ENCODE measurements at regions not wholly inside any gene's neighbourhood (a gene's known extent, or its start where the extent isn't known, plus 50 kb on each side); places are given as distances from the start of the nearest gene placed in this dataset.

DNA sequence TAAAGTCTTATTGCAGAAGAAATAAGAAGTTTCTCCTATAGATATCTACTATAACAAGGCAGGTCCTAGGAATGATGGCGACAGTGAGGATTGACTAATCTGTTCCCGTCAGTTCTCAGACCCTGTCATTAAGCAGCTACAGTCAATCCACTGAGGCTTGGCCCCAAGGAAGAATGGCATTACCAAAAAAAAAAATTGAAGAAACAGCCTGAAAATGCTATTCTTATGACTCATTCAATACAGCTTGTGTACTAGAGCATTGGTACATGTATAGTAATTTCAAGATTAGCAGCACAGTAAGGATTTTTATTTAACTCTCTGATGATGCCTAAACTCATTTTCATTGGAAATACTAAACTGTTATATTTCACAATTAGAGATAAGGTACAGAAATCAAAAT, 1096.1 kb upstream of the NXPH2 start:
- H3K4me3 ChIP-seq (ENCODE audit: low read length): no peak overlapping the region
- TF ChIP-seq MXI1 (conservative IDR thresholded peaks at IDR 0.05; ENCODE audit: poor library complexity, severe bottlenecking) (no peak), REST (IDR thresholded peaks at IDR 0.05; ENCODE audit: borderline replicate concordance) (no peak), EP300 (conservative IDR thresholded peaks at IDR 0.05; ENCODE audit: poor library complexity, severe bottlenecking) (no peak), SMC3 (conservative IDR thresholded peaks at IDR 0.05; ENCODE audit: poor library complexity) (no peak), POLR2AphosphoS5 (IDR thresholded peaks at IDR 0.05) (no peak), EZH2 (IDR thresholded peaks at IDR 0.05; ENCODE audit: borderline replicate concordance, insufficient read depth, low read length, poor library complexity, severe bottlenecking) (no peak), TAF1 (IDR thresholded peaks at IDR 0.05; ENCODE audit: low read depth) (no peak), RAD21 (conservative IDR thresholded peaks at IDR 0.05) (no peak)
- TF ChIP-seq, protein P1, sequence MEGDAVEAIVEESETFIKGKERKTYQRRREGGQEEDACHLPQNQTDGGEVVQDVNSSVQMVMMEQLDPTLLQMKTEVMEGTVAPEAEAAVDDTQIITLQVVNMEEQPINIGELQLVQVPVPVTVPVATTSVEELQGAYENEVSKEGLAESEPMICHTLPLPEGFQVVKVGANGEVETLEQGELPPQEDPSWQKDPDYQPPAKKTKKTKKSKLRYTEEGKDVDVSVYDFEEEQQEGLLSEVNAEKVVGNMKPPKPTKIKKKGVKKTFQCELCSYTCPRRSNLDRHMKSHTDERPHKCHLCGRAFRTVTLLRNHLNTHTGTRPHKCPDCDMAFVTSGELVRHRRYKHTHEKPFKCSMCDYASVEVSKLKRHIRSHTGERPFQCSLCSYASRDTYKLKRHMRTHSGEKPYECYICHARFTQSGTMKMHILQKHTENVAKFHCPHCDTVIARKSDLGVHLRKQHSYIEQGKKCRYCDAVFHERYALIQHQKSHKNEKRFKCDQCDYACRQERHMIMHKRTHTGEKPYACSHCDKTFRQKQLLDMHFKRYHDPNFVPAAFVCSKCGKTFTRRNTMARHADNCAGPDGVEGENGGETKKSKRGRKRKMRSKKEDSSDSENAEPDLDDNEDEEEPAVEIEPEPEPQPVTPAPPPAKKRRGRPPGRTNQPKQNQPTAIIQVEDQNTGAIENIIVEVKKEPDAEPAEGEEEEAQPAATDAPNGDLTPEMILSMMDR (IDR thresholded peaks at IDR 0.05; ENCODE audit: poor library complexity, severe bottlenecking): no peak
- H4K20me1 ChIP-seq (ENCODE audit: insufficient read depth): no peaks in the 10 kb centered on the region
- no peaks in the 10 kb centered on the region for H3F3A ChIP-seq (ENCODE audit: insufficient read depth, low read length, poor library complexity, severe bottlenecking)
- no peaks in the 10 kb centered on the region for H3K27me3 ChIP-seq (ENCODE audit: insufficient read depth, low read depth, low read length)
- no peak overlapping the region for H3K27ac ChIP-seq (ENCODE audit: low read length)
- H3K79me2 ChIP-seq (replicated peaks; ENCODE audit: insufficient read depth, low read length): no peaks in the 10 kb centered on the region
- no peaks in the 10 kb centered on the region for H3K9me3 ChIP-seq (ENCODE audit: low read length)
- no peaks in the 10 kb centered on the region for H3K9me2 ChIP-seq (ENCODE audit: insufficient read depth, low read length)
- H3K4me2 ChIP-seq (ENCODE audit: low read length): no peak overlapping the region
- H3K9ac ChIP-seq (ENCODE audit: low read length): no peak overlapping the region
- no peaks in the 10 kb centered on the region for H3K36me3 ChIP-seq (ENCODE audit: insufficient read depth, low read length)
- H2AFZ ChIP-seq (ENCODE audit: low read depth, low read length): no peak overlapping the region

- no peaks in the 10 kb centered on the region for H3K9me3 ChIP-seq (ENCODE audit: low read length)
- TF ChIP-seq TAF1 (IDR thresholded peaks at IDR 0.05; ENCODE audit: low read depth) (no peak), EP300 (conservative IDR thresholded peaks at IDR 0.05; ENCODE audit: poor library complexity, severe bottlenecking) (no peak), RAD21 (conservative IDR thresholded peaks at IDR 0.05) (no peak), EZH2 (IDR thresholded peaks at IDR 0.05; ENCODE audit: borderline replicate concordance, insufficient read depth, low read length, poor library complexity, severe bottlenecking) (no peak), SMC3 (conservative IDR thresholded peaks at IDR 0.05; ENCODE audit: poor library complexity) (no peak), REST (IDR thresholded peaks at IDR 0.05; ENCODE audit: borderline replicate concordance) (no peak), POLR2AphosphoS5 (IDR thresholded peaks at IDR 0.05) (no peak), MXI1 (conservative IDR thresholded peaks at IDR 0.05; ENCODE audit: poor library complexity, severe bottlenecking) (no peak)
- TF ChIP-seq, protein P1 (IDR thresholded peaks at IDR 0.05; ENCODE audit: poor library complexity, severe bottlenecking): no peak
- H3K4me3 ChIP-seq (ENCODE audit: low read length): no peak overlapping the region
- no peaks in the 10 kb centered on the region for H3F3A ChIP-seq (ENCODE audit: insufficient read depth, low read length, poor library complexity, severe bottlenecking)
- H3K79me2 ChIP-seq (replicated peaks; ENCODE audit: insufficient read depth, low read length): no peaks in the 10 kb centered on the region
- no peak overlapping the region for H3K9ac ChIP-seq (ENCODE audit: low read length)
- H3K4me2 ChIP-seq (ENCODE audit: low read length): no peak overlapping the region
- H3K9me2 ChIP-seq (ENCODE audit: insufficient read depth, low read length): no peaks in the 10 kb centered on the region
- H3K27ac ChIP-seq (ENCODE audit: low read length): no peak overlapping the region
- H4K20me1 ChIP-seq (ENCODE audit: insufficient read depth): no peaks in the 10 kb centered on the region
- no peaks in the 10 kb centered on the region for H3K27me3 ChIP-seq (ENCODE audit: insufficient read depth, low read depth, low read length)
- H2AFZ ChIP-seq (ENCODE audit: low read depth, low read length): no peak overlapping the region
- H3K36me3 ChIP-seq (ENCODE audit: insufficient read depth, low read length): no peaks in the 10 kb centered on the region
These were observed 1092.3 kb upstream of the NXPH2 start for GRCh38 chr2:139872503-139872902.
